ENCODE measurements at regions not wholly inside any gene's neighbourhood (a gene's known extent, or its start where the extent isn't known, plus 50 kb on each side); places are given as distances from the start of the nearest gene placed in this dataset.

DNA sequence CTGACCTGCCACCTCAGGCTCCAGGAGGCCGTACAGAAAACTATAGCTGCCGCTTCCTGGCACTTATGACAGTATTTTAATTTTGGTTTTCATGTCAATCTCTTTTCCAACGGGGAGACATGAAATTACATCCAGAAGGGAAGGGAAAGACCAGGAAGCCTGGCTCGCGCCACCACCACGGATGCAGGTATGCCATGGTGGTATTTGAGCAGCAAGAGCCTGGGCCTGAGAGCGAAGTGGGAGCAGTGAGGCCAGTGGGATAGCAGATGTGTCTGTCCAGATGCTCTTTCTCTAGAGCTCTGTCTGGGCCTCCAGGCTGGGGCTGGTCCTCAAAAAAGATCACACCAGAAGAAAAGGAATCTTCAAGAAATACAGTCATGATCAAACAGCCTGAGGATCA, 82.5 kb upstream of the CPEB2 start:
- TF ChIP-seq CTCF (IDR thresholded peaks at IDR 0.05 in 4 of 5, conservative IDR thresholded peaks at IDR 0.05 in 1 of 5), result no peak
- no peak for TF ChIP-seq POLR2A (IDR thresholded peaks at IDR 0.05)

Measured in gastrocnemius medialis (tissue), 4 donors.